NCI-H2196 (cell line): ENCODE measurements at regions not wholly inside any gene's neighbourhood (a gene's known extent, or its start where the extent isn't known, plus 50 kb on each side); places are given as distances from the start of the nearest gene placed in this dataset.

ENCODE experiments used
- DNase-seq: peaks from one replicate; lab custom pipeline; 2025; ENCODE audit not compliant: unreplicated experiment; lab: John Stamatoyannopoulos, UW

GRCh38 chr13:92938486-92939020 is 288.1 kb upstream of the GPC6 start:
- DNase-seq, result no peak

GRCh38 chr13:92941167-92941566 is 285.4 kb upstream of the GPC6 start:
- DNase-seq, result no peak

- DNase-seq, result no peak
Observed at GRCh38 chr13:92947770-92948434, 278.7 kb upstream of the GPC6 start.

- no peak for DNase-seq
Observed at GRCh38 chr13:92950771-92951170, 275.8 kb upstream of the GPC6 start.

- DNase-seq, result no peak
Observed at GRCh38 chr13:92951273-92951890, 275.2 kb upstream of the GPC6 start.

- DNase-seq, result no peak
Observed at GRCh38 chr13:92952161-92952560, 274.4 kb upstream of the GPC6 start.

GRCh38 chr13:92954746-92955145 is 271.9 kb upstream of the GPC6 start:
- DNase-seq, result no peak

GRCh38 chr13:92959790-92960189 is 266.8 kb upstream of the GPC6 start:
- DNase-seq, result no peak

GRCh38 chr13:92963029-92963428 is 263.6 kb upstream of the GPC6 start:
- no peak for DNase-seq

- DNase-seq, result no peak
Observed at GRCh38 chr13:92966341-92966740, 260.3 kb upstream of the GPC6 start.

- no peak for DNase-seq
Observed at GRCh38 chr13:92966900-92967299, 259.7 kb upstream of the GPC6 start.

GRCh38 chr13:92967923-92968322 is 258.7 kb upstream of the GPC6 start:
- no peak for DNase-seq

- no peak for DNase-seq
Observed at GRCh38 chr13:92972751-92973150, 253.9 kb upstream of the GPC6 start.

- no peak for DNase-seq
Observed at GRCh38 chr13:92974905-92975429, 251.6 kb upstream of the GPC6 start.

- DNase-seq, result no peak
Observed at GRCh38 chr13:92976657-92977056, 249.9 kb upstream of the GPC6 start.

GRCh38 chr13:92984151-92984550 is 242.5 kb upstream of the GPC6 start:
- no peak for DNase-seq

- no peak for DNase-seq
Observed at GRCh38 chr13:92989301-92989700, 237.3 kb upstream of the GPC6 start.

- no peak for DNase-seq
Observed at GRCh38 chr13:92991692-92992091, 234.9 kb upstream of the GPC6 start.

- DNase-seq, result no peak
Observed at GRCh38 chr13:92994056-92994455, 232.6 kb upstream of the GPC6 start.

- DNase-seq, result no peak
Observed at GRCh38 chr13:93001866-93002461, 224.6 kb upstream of the GPC6 start.

- no peak for DNase-seq
Observed at GRCh38 chr13:93003531-93003930, 223.1 kb upstream of the GPC6 start.

- DNase-seq, result no peak
Observed at GRCh38 chr13:93004919-93005318, 221.7 kb upstream of the GPC6 start.
